Vagina (tissue), 2 donors: ENCODE measurements at regions not wholly inside any gene's neighbourhood (a gene's known extent, or its start where the extent isn't known, plus 50 kb on each side); places are given as distances from the start of the nearest gene placed in this dataset.

Experiments used
- DNase-seq, 2 donors: peaks; one replicate each; pipeline ENCODE4 v3.0.0-alpha.2; 2017; ENCODE audit errors: extremely low spot score in 2 of 2
- H3K27ac ChIP-seq: fragments of 200-600 bp; sonication (generic); one replicate; pipeline ENCODE4 v1.5.1; 2019
- H3K27me3 ChIP-seq: fragments of 200-600 bp; sonication (generic); one replicate; pipeline ENCODE4 v1.5.1; 2019
- H3K36me3 ChIP-seq, 2 donors: fragments of 200-600 bp; sonication (generic); one replicate each; pipeline ENCODE4 v1.5.1; 2017 to 2019
- H3K4me1 ChIP-seq: fragments of 200-600 bp; sonication (generic); one replicate; pipeline ENCODE4 v1.5.1; 2019
- H3K4me3 ChIP-seq, 2 donors: fragments of 200-600 bp; sonication (generic); 1 replicate in 1 of 2; 2 replicates in 1 of 2; pipeline ENCODE4 v1.5.1; 2016 to 2019
- H3K9me3 ChIP-seq: fragments of 200-600 bp; sonication (generic); one replicate; pipeline ENCODE4 v1.5.1; 2019
- CTCF ChIP-seq, 3 experiments: fragments of 450-650 bp in 2 of 3; fragments of 200-600 bp in 1 of 3; sonication (generic) in 1 of 3; IDR thresholded peaks; one replicate each; pipeline ENCODE4 v1.5.1; 2017 to 2019; ENCODE audit warnings: antibody characterized with exemption in 3 of 3, mild to moderate bottlenecking in 2 of 3, moderate library complexity in 2 of 3
- POLR2A ChIP-seq, 2 donors: fragments of 450-650 bp; IDR thresholded peaks; one replicate each; pipeline ENCODE4 v1.6.1; 2017; ENCODE audit warnings: antibody characterized with exemption in 2 of 2, mild to moderate bottlenecking in 2 of 2, moderate library complexity in 2 of 2
- POLR2AphosphoS5 ChIP-seq, 2 donors: sonication (generic); formaldehyde crosslinking; IDR thresholded peaks; one replicate each; pipeline ENCODE4 v1.9.0; 2017; ENCODE audit warnings: antibody characterized with exemption in 2 of 2, mild to moderate bottlenecking in 2 of 2, low read depth in 1 of 2; ENCODE audit not compliant: insufficient read depth in 1 of 2
- intact Hi-C: fragments of 100-400 bp; cut with DNase I; formaldehyde crosslinking; loops from one replicate; pipeline ENCODE4 v1.15.1; 2023

GRCh38 chr9:106708475-106709146, 154.4 kb upstream of the ZNF462 start:
- no peak overlapping the region for H3K4me3 ChIP-seq

GRCh38 chr9:106712279-106712678, 150.7 kb upstream of the ZNF462 start:
- Histone ChIP-seq H3K27me3 (no peaks in the 10 kb centered on the region), H3K36me3 (no peaks in the 10 kb centered on the region), H3K27ac (no peak overlapping the region), H3K9me3 (no peaks in the 10 kb centered on the region), H3K4me1 (peaks cover 11% of the 10 kb centered on the region), H3K4me3 (no peak overlapping the region)
- no peak for TF ChIP-seq CTCF (IDR thresholded peaks at IDR 0.05)
- intact Hi-C loops, result no loop called here
- no peak for DNase-seq

More at GRCh38 chr9:106708475-106709146, 154.4 kb upstream of the ZNF462 start:
- intact Hi-C loops, result no loop called here
- Histone ChIP-seq H3K4me1 (peaks cover 12% of the 10 kb centered on the region), H3K9me3 (no peaks in the 10 kb centered on the region), H3K36me3 (no peaks in the 10 kb centered on the region), H3K27ac (no peak overlapping the region), H3K27me3 (no peaks in the 10 kb centered on the region)
- no peak for DNase-seq
- TF ChIP-seq CTCF (IDR thresholded peaks at IDR 0.05), result no peak
- no peak for TF ChIP-seq POLR2A (IDR thresholded peaks at IDR 0.05)
- no peak for TF ChIP-seq POLR2AphosphoS5 (IDR thresholded peaks at IDR 0.05; ENCODE audit: insufficient read depth in 1 of 2, low read depth in 1 of 2)

GRCh38 chr9:106713206-106713605, 149.8 kb upstream of the ZNF462 start:
- Histone ChIP-seq H3K9me3 (no peaks in the 10 kb centered on the region), H3K4me3 (no peak overlapping the region), H3K4me1 (peaks cover 11% of the 10 kb centered on the region), H3K27me3 (no peaks in the 10 kb centered on the region), H3K27ac (no peak overlapping the region), H3K36me3 (no peaks in the 10 kb centered on the region)
- no peak for TF ChIP-seq POLR2AphosphoS5 (IDR thresholded peaks at IDR 0.05; ENCODE audit: insufficient read depth in 1 of 2, low read depth in 1 of 2)
- no peak for TF ChIP-seq POLR2A (IDR thresholded peaks at IDR 0.05)
- TF ChIP-seq CTCF (IDR thresholded peaks at IDR 0.05), result no peak
- no peak for DNase-seq
- intact Hi-C loops, result no loop called here

GRCh38 chr9:106716820-106717219, 146.1 kb upstream of the ZNF462 start:
- Histone ChIP-seq H3K27me3 (no peaks in the 10 kb centered on the region), H3K4me3 (no peak overlapping the region), H3K36me3 (no peaks in the 10 kb centered on the region), H3K9me3 (no peaks in the 10 kb centered on the region), H3K4me1 (peaks cover 11% of the 10 kb centered on the region), H3K27ac (no peak overlapping the region)
- TF ChIP-seq POLR2AphosphoS5 (IDR thresholded peaks at IDR 0.05; ENCODE audit: insufficient read depth in 1 of 2, low read depth in 1 of 2) (no peak), CTCF (IDR thresholded peaks at IDR 0.05) (no peak), POLR2A (IDR thresholded peaks at IDR 0.05) (no peak)
- no peak for DNase-seq
- intact Hi-C loops, result no loop called here

- TF ChIP-seq POLR2A (IDR thresholded peaks at IDR 0.05), result no peak
- no peak for TF ChIP-seq CTCF (IDR thresholded peaks at IDR 0.05)
- no peak for TF ChIP-seq POLR2AphosphoS5 (IDR thresholded peaks at IDR 0.05; ENCODE audit: insufficient read depth in 1 of 2, low read depth in 1 of 2)
- intact Hi-C loops, result no loop called here
- H3K27ac ChIP-seq, result no peak overlapping the region
Measured at GRCh38 chr9:106717686-106718085, 145.3 kb upstream of the ZNF462 start.

More at GRCh38 chr9:106717686-106718085, 145.3 kb upstream of the ZNF462 start:
- H3K4me1 ChIP-seq, result peaks cover 11% of the 10 kb centered on the region
- H3K4me3 ChIP-seq, result no peak overlapping the region
- no peaks in the 10 kb centered on the region for H3K27me3 ChIP-seq
- no peaks in the 10 kb centered on the region for H3K36me3 ChIP-seq
- no peak for DNase-seq
- no peaks in the 10 kb centered on the region for H3K9me3 ChIP-seq
